Liver (tissue), 8 donors: ENCODE measurements at regions not wholly inside any gene's neighbourhood (a gene's known extent, or its start where the extent isn't known, plus 50 kb on each side); places are given as distances from the start of the nearest gene placed in this dataset.
A peak's percentile ranks its signal among the peaks of the same experiment; 100 is the strongest.

Source experiments
- DNase-seq: peaks from one replicate; pipeline ENCODE4 v3.0.0-alpha.2; 2017; ENCODE audit warnings: low spot score
- H3K27ac ChIP-seq, 2 donors: one replicate each; pipeline ENCODE4 v1.7.0; 2013; ENCODE audit warnings: inconsistent platforms in 2 of 2, low read length in 2 of 2, control low read depth in 1 of 2, low read depth in 1 of 2, mild to moderate bottlenecking in 1 of 2
- H3K27me3 ChIP-seq, 4 donors: one replicate each; pipeline versions ENCODE4 v1.6.1 to v1.7.0; 2013; ENCODE audit warnings: low read length in 3 of 4, inconsistent platforms in 1 of 4, mild to moderate bottlenecking in 1 of 4, moderate library complexity in 1 of 4; ENCODE audit not compliant: control insufficient read depth in 4 of 4, insufficient read depth in 4 of 4
- H3K36me3 ChIP-seq, 4 donors: one replicate each; pipeline versions ENCODE4 v1.6.1 to v1.7.0; 2013; ENCODE audit warnings: low read length in 3 of 4, mild to moderate bottlenecking in 3 of 4, low read depth in 1 of 4, moderate library complexity in 1 of 4; ENCODE audit not compliant: control insufficient read depth in 4 of 4, insufficient read depth in 3 of 4
- H3K4me1 ChIP-seq, 4 donors: one replicate each; pipeline versions ENCODE4 v1.6.1 to v1.7.0; 2013; ENCODE audit warnings: low read length in 3 of 4, mild to moderate bottlenecking in 3 of 4, moderate library complexity in 1 of 4; ENCODE audit not compliant: control insufficient read depth in 4 of 4, insufficient read depth in 4 of 4
- H3K4me3 ChIP-seq, 3 donors: one replicate each; pipeline versions ENCODE4 v1.6.1 to v1.7.0; 2013; ENCODE audit warnings: low read length in 3 of 3, control low read depth in 1 of 3, low read depth in 1 of 3, mild to moderate bottlenecking in 1 of 3
- H3K9ac ChIP-seq, 2 donors: one replicate each; pipeline ENCODE4 v1.7.0; 2013; ENCODE audit warnings: low read length in 2 of 2, mild to moderate bottlenecking in 2 of 2, moderate library complexity in 2 of 2, control low read depth in 1 of 2, low read depth in 1 of 2
- H3K9me3 ChIP-seq, 4 donors: one replicate each; pipeline versions ENCODE4 v1.6.1 to v1.7.0; 2013; ENCODE audit warnings: low read length in 3 of 4; ENCODE audit not compliant: control insufficient read depth in 4 of 4
- ATF3 ChIP-seq: IDR thresholded peaks from 2 replicates; pipeline ENCODE4 v1.6.1; 2016; ENCODE audit warnings: antibody characterized with exemption
- CTCF ChIP-seq: fragments of 150-350 bp; IDR thresholded peaks from 2 replicates; pipeline ENCODE4 v1.5.1; 2017; ENCODE audit warnings: improper control_type of control experiment, low read depth, low read length; ENCODE audit not compliant: missing input control
- EGR1 ChIP-seq, 2 donors: IDR thresholded peaks; 2 replicates each; pipeline ENCODE4 v1.6.1; 2016 to 2018; ENCODE audit warnings: antibody characterized with exemption in 2 of 2, low read depth in 2 of 2
- FOXA1 ChIP-seq: IDR thresholded peaks from 2 replicates; pipeline ENCODE4 v1.6.1; 2016; ENCODE audit warnings: antibody characterized with exemption
- FOXA2 ChIP-seq: IDR thresholded peaks from 2 replicates; pipeline ENCODE4 v1.6.1; 2016; ENCODE audit warnings: antibody characterized with exemption
- GABPA ChIP-seq, 2 donors: IDR thresholded peaks in 1 of 2; conservative IDR thresholded peaks in 1 of 2; 2 replicates each; pipeline ENCODE4 v1.6.1; 2016; ENCODE audit warnings: antibody characterized with exemption in 2 of 2, mild to moderate bottlenecking in 1 of 2, moderate library complexity in 1 of 2
- HNF4A ChIP-seq, 2 donors: conservative IDR thresholded peaks; 2 replicates each; pipeline ENCODE4 v1.6.1; 2016; ENCODE audit warnings: antibody characterized with exemption in 2 of 2, mild to moderate bottlenecking in 2 of 2
- HNF4G ChIP-seq: IDR thresholded peaks from 2 replicates; pipeline ENCODE4 v1.6.1; 2016; ENCODE audit warnings: antibody characterized with exemption
- JUND ChIP-seq, 2 donors: IDR thresholded peaks; 2 replicates each; pipeline ENCODE4 v1.6.1; 2016; ENCODE audit warnings: antibody characterized with exemption in 2 of 2
- MAX ChIP-seq: IDR thresholded peaks from 2 replicates; pipeline ENCODE4 v1.6.1; 2016; ENCODE audit warnings: antibody characterized with exemption
- NR2F2 ChIP-seq: IDR thresholded peaks from 2 replicates; pipeline ENCODE4 v1.6.1; 2016; ENCODE audit warnings: antibody characterized with exemption
- RAD21 ChIP-seq, 2 donors: IDR thresholded peaks; 2 replicates each; pipeline ENCODE4 v1.6.1; 2016; ENCODE audit warnings: antibody characterized with exemption in 2 of 2, mild to moderate bottlenecking in 2 of 2
- REST ChIP-seq: IDR thresholded peaks from 2 replicates; pipeline ENCODE4 v1.6.1; 2016; ENCODE audit warnings: antibody characterized with exemption, mild to moderate bottlenecking
- RXRA ChIP-seq, 2 donors: IDR thresholded peaks; 2 replicates each; pipeline ENCODE4 v1.6.1; 2017 to 2018; ENCODE audit warnings: antibody characterized with exemption in 2 of 2, mild to moderate bottlenecking in 1 of 2
- SP1 ChIP-seq: IDR thresholded peaks from 2 replicates; pipeline ENCODE4 v1.6.1; 2018; ENCODE audit warnings: antibody characterized with exemption, mild to moderate bottlenecking
- TAF1 ChIP-seq: conservative IDR thresholded peaks from 2 replicates; pipeline ENCODE4 v1.6.1; 2016; ENCODE audit warnings: antibody characterized with exemption, mild to moderate bottlenecking
- YY1 ChIP-seq: IDR thresholded peaks from 2 replicates; pipeline ENCODE4 v1.6.1; 2016; ENCODE audit warnings: antibody characterized with exemption, mild to moderate bottlenecking
- ZBTB33 ChIP-seq: IDR thresholded peaks from 2 replicates; pipeline ENCODE4 v1.6.1; 2016; ENCODE audit warnings: antibody characterized with exemption
- WGBS: extraction: QIAGEN DNeasy Blood & Tissue Kit; methylation state at CpG from one replicate; pipeline ENCODE4 v1.1.7; 2013; 5-methylcytosine and 5-hydroxymethylcytosine counted together
- donor health status: healthy.
- donor health status: healthy.
- donor health status: healthy.
- donor health status: healthy.
- donor health status: healthy.

- TF ChIP-seq CTCF = peak; percentile 15
- TF ChIP-seq EGR1 (IDR thresholded peaks at IDR 0.05; ENCODE audit: low read depth in 2 of 2) = no peak
- no peak for TF ChIP-seq SP1
Measured at GRCh38 chr13:60226507-60226906, 62.8 kb upstream of the DIAPH3 start (continued).

- H3K27ac ChIP-seq = no peak overlapping the region
- H3K9me3 ChIP-seq = no peaks in the 10 kb centered on the region
- H3K4me1 ChIP-seq = no peaks in the 10 kb centered on the region
- H3K36me3 ChIP-seq = no peaks in the 10 kb centered on the region
- DNase-seq = no peak
- no peak overlapping the region for H3K9ac ChIP-seq
- H3K4me3 ChIP-seq = no peak overlapping the region
- H3K27me3 ChIP-seq = no peaks in the 10 kb centered on the region
- no peak for TF ChIP-seq TAF1
- no peak for TF ChIP-seq RAD21 (IDR thresholded peaks at IDR 0.05)
- TF ChIP-seq ZBTB33 = no peak
- TF ChIP-seq ATF3 = no peak
- no peak for TF ChIP-seq FOXA2
- TF ChIP-seq CTCF = no peak
- no peak for TF ChIP-seq EGR1 (IDR thresholded peaks at IDR 0.05; ENCODE audit: low read depth in 2 of 2)
- TF ChIP-seq HNF4G = no peak
Measured at GRCh38 chr13:60227158-60227557, 63.4 kb upstream of the DIAPH3 start.

GRCh38 chr13:60229708-60230272, 66.1 kb upstream of the DIAPH3 start:
- 76% methylated on average over 1 of the region's 1 CpG for WGBS
- no peak for DNase-seq
- H3K27me3 ChIP-seq = no peaks in the 10 kb centered on the region
- no peak overlapping the region for H3K4me3 ChIP-seq
- H3K4me1 ChIP-seq = no peaks in the 10 kb centered on the region
- no peaks in the 10 kb centered on the region for H3K36me3 ChIP-seq
- no peak overlapping the region for H3K27ac ChIP-seq
- H3K9ac ChIP-seq = no peak overlapping the region
- no peaks in the 10 kb centered on the region for H3K9me3 ChIP-seq
- TF ChIP-seq FOXA2 (no peak), JUND (IDR thresholded peaks at IDR 0.05) (no peak), RXRA (IDR thresholded peaks at IDR 0.05) (no peak), TAF1 (no peak), REST (no peak), MAX (no peak), EGR1 (IDR thresholded peaks at IDR 0.05; ENCODE audit: low read depth in 2 of 2) (no peak), FOXA1 (no peak), CTCF (no peak), HNF4G (no peak), YY1 (no peak), NR2F2 (no peak), HNF4A (conservative IDR thresholded peaks at IDR 0.05) (no peak), GABPA (IDR thresholded peaks at IDR 0.05 in 1 of 2, conservative IDR thresholded peaks at IDR 0.05 in 1 of 2) (no peak), SP1 (no peak)
